ENCODE measurements at regions not wholly inside any gene's neighbourhood (a gene's known extent, or its start where the extent isn't known, plus 50 kb on each side); places are given as distances from the start of the nearest gene placed in this dataset.

GRCh38 chrX:144494074-144494473 lies 610.2 kb downstream of the UBE2NL start:
- Histone ChIP-seq H3K4me1 (no peaks in the 10 kb centered on the region), H3K36me3 (ENCODE audit: low read depth, missing control alignments) (no peaks in the 10 kb centered on the region), H3K27me3 (no peaks in the 10 kb centered on the region), H3K9me3 (no peaks in the 10 kb centered on the region), H3K4me3 (no peak overlapping the region), H3K27ac (no peak overlapping the region)
- DNase-seq = no peak
- TF ChIP-seq POLR2A (IDR thresholded peaks at IDR 0.05) = no peak
- TF ChIP-seq CTCF (IDR thresholded peaks at IDR 0.05) = no peak
- intact Hi-C loops (cut with DNase I; ENCODE audit: low total_unique reads) = no loop called here
- 69 to 72% methylated on average over 7 of the region's 7 CpGs for WGBS, 2 donors

DNA sequence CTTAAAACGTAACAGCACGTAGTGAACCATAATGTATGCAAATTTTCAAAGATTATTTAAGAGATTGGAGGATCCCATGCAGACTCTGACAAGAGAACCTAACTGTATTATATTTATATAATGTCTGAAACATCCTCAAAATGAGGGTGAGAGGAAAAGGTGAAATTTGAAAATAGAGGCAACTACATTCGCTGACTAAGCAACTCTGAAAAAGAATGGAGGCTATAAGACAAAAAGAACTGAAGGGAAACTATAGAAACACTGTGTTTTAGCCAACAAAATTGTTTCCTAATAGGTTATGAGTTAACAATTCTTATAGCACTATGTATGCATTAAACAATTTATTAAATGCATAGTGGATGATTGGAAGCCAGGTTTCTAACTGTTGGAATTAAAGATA lies 648.0 kb downstream of the UBE2NL start:
- DNase-seq = no peak
- Histone ChIP-seq H3K27me3 (no peaks in the 10 kb centered on the region), H3K36me3 (ENCODE audit: low read depth, missing control alignments) (no peaks in the 10 kb centered on the region), H3K4me3 (no peak overlapping the region), H3K9me3 (no peaks in the 10 kb centered on the region), H3K4me1 (no peaks in the 10 kb centered on the region), H3K27ac (no peak overlapping the region)
- WGBS, 2 donors = 94 to 95% methylated on average over 3 of the region's 3 CpGs
- intact Hi-C loops (cut with DNase I; ENCODE audit: low total_unique reads) = no loop called here
- TF ChIP-seq POLR2A (IDR thresholded peaks at IDR 0.05) = no peak
- no peak for TF ChIP-seq CTCF (IDR thresholded peaks at IDR 0.05)

GRCh38 chrX:144566592-144566991 lies 680.7 kb upstream of the SPANXN1 start:
- DNase-seq = peak; percentile 14
- Histone ChIP-seq H3K4me1 (no peaks in the 10 kb centered on the region), H3K27me3 (no peaks in the 10 kb centered on the region), H3K9me3 (no peaks in the 10 kb centered on the region), H3K27ac (no peak overlapping the region), H3K4me3 (no peak overlapping the region), H3K36me3 (ENCODE audit: low read depth, missing control alignments) (no peaks in the 10 kb centered on the region)
- intact Hi-C loops (cut with DNase I; ENCODE audit: low total_unique reads) = no loop called here
- TF ChIP-seq CTCF (IDR thresholded peaks at IDR 0.05) (no peak), POLR2A (IDR thresholded peaks at IDR 0.05) (no peak)
- 49 to 68% methylated on average over 6 to 7 of the region's 7 CpGs for WGBS, 2 donors

DNA sequence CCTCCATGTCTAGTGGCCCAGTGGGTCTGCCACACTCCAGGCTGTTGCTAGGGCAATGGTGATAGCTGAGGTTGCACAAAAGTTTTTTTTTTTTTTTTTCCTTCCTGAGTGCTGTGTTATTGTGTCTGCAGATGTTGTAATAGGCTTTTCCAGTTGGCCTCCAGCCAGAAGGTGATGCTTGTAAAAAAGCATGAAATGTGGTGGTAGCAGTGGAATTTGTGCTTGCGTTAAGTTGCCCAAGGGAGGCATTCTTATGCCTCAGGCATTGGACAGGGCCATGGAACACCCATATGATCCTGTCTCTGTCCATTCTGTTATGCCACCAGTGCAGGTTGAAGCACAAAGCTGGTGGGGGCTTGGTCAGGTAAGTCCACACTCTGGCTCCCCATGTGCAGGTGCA lies 660.5 kb upstream of the SPANXN1 start:
- TF ChIP-seq CTCF (IDR thresholded peaks at IDR 0.05) = no peak
- TF ChIP-seq POLR2A (IDR thresholded peaks at IDR 0.05) = no peak
- intact Hi-C loops (cut with DNase I; ENCODE audit: low total_unique reads) = no loop called here
- no peaks in the 10 kb centered on the region for H3K36me3 ChIP-seq (ENCODE audit: low read depth, missing control alignments)
- H3K4me1 ChIP-seq = no peaks in the 10 kb centered on the region
- no peak overlapping the region for H3K4me3 ChIP-seq
- 86 to 92% methylated on average over 1 of the region's 1 CpG for WGBS, 2 donors
- no peaks in the 10 kb centered on the region for H3K9me3 ChIP-seq
- DNase-seq = no peak
- no peak overlapping the region for H3K27ac ChIP-seq
- no peaks in the 10 kb centered on the region for H3K27me3 ChIP-seq

DNA sequence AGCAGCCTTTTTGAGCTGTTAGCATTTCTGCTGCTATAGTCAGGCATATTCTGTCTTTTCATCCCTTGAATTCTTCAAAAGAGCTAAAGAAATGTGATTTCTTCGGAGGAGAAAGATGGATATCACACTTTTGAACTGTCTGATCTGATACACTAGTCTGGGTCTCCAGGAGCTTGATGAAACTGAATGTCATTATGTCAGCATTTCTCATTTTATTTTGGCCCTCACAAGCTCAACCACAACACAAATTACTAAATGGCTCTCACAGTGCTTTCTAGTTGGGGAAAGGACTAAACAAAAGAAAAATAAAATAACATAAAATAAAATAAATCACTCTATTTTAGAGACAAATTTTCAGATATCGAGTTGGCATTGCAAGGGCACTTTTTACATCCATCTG lies 655.3 kb upstream of the SPANXN1 start:
- Histone ChIP-seq H3K27me3 (no peaks in the 10 kb centered on the region), H3K4me3 (no peak overlapping the region), H3K36me3 (ENCODE audit: low read depth, missing control alignments) (no peaks in the 10 kb centered on the region), H3K4me1 (no peaks in the 10 kb centered on the region), H3K27ac (no peak overlapping the region), H3K9me3 (no peaks in the 10 kb centered on the region)
- intact Hi-C loops (cut with DNase I; ENCODE audit: low total_unique reads) = no loop called here
- no peak for DNase-seq
- TF ChIP-seq CTCF (IDR thresholded peaks at IDR 0.05) (no peak), POLR2A (IDR thresholded peaks at IDR 0.05) (no peak)
- WGBS, 2 donors = 32 to 44% methylated on average over 2 of the region's 2 CpGs
